ENCODE measurements at regions not wholly inside any gene's neighbourhood (a gene's known extent, or its start where the extent isn't known, plus 50 kb on each side); places are given as distances from the start of the nearest gene placed in this dataset.
"Not testable (repeated sequence)": the region's sequence is repeated elsewhere in the genome, so short reads cannot be mapped to it uniquely, and the experiment has no call there.

DNA sequence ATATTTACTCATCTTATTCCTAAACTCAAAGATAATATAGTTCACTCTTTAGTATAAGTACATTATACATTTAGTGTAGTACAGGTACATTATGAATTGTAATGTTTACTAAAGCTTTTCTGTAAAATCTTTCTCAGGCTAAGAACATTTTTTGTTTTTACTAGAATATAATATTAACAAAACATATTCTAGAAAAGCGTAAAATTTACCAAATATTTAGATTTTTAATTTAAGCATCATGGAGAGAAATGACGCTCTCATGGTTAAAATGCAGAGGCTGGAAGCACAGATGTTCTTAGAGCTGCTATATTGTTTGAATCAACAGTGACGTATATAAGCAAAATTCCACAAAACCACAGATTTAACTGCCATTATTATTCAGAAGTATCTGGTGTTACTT is 54.7 kb upstream of the NBPF15 start:
- POLR2A ChIA-PET; H3K36me3 ChIP-seq (ENCODE audit: control insufficient read depth in 1 of 2, insufficient read depth in 2 of 2, low read length in 2 of 2); H3K79me2 ChIP-seq (ENCODE audit: insufficient read depth, low read length); H3K4me3 ChIP-seq (replicated peaks in 1 of 2; ENCODE audit: low read depth in 1 of 2, low read length in 2 of 2); intact Hi-C loops (cut with micrococcal nuclease); H3K27ac ChIP-seq (ENCODE audit: low read depth, low read length); DNase-seq (ENCODE audit: low read depth, low spot score); ATAC-seq; BruUV-seq (replicated peaks); H3K27me3 ChIP-seq (ENCODE audit: insufficient read depth, low read length); H4K20me1 ChIP-seq (ENCODE audit: insufficient read depth); H3K9ac ChIP-seq (ENCODE audit: low read length); H2AFZ ChIP-seq (ENCODE audit: low read depth, low read length, poor library complexity, severe bottlenecking); H3K4me2 ChIP-seq (ENCODE audit: low read length); RAD21 ChIA-PET (ENCODE audit: low non-redundant PET in 1 of 2, low total read pairs in 2 of 2, uncharacterized antibody in 2 of 2, unreplicated experiment in 2 of 2); H3K9me2 ChIP-seq (ENCODE audit: insufficient read depth); CTCF ChIA-PET; H3K9me3 ChIP-seq (ENCODE audit: control insufficient read depth in 1 of 2, insufficient read depth in 1 of 2, low read depth in 1 of 2, low read length in 2 of 2); H3K4me1 ChIP-seq (ENCODE audit: control insufficient read depth in 1 of 2, insufficient read depth in 2 of 2, low read length in 2 of 2): not testable (repeated sequence)

GRCh38 chr1:144516906-144517305 is 55.4 kb upstream of the NBPF15 start:
- POLR2A ChIA-PET; H2AFZ ChIP-seq (ENCODE audit: low read depth, low read length, poor library complexity, severe bottlenecking); H3K36me3 ChIP-seq (ENCODE audit: control insufficient read depth in 1 of 2, insufficient read depth in 2 of 2, low read length in 2 of 2); BruUV-seq (replicated peaks); H3K9me2 ChIP-seq (ENCODE audit: insufficient read depth); CTCF ChIA-PET; H3K4me3 ChIP-seq (replicated peaks in 1 of 2; ENCODE audit: low read depth in 1 of 2, low read length in 2 of 2); H3K9ac ChIP-seq (ENCODE audit: low read length); RAD21 ChIA-PET (ENCODE audit: low non-redundant PET in 1 of 2, low total read pairs in 2 of 2, uncharacterized antibody in 2 of 2, unreplicated experiment in 2 of 2); H3K79me2 ChIP-seq (ENCODE audit: insufficient read depth, low read length); H3K4me2 ChIP-seq (ENCODE audit: low read length); ATAC-seq; H4K20me1 ChIP-seq (ENCODE audit: insufficient read depth); H3K9me3 ChIP-seq (ENCODE audit: control insufficient read depth in 1 of 2, insufficient read depth in 1 of 2, low read depth in 1 of 2, low read length in 2 of 2); H3K27ac ChIP-seq (ENCODE audit: low read depth, low read length); H3K27me3 ChIP-seq (ENCODE audit: insufficient read depth, low read length); DNase-seq (ENCODE audit: low read depth, low spot score); H3K4me1 ChIP-seq (ENCODE audit: control insufficient read depth in 1 of 2, insufficient read depth in 2 of 2, low read length in 2 of 2); intact Hi-C loops (cut with micrococcal nuclease): not testable (repeated sequence)

DNA sequence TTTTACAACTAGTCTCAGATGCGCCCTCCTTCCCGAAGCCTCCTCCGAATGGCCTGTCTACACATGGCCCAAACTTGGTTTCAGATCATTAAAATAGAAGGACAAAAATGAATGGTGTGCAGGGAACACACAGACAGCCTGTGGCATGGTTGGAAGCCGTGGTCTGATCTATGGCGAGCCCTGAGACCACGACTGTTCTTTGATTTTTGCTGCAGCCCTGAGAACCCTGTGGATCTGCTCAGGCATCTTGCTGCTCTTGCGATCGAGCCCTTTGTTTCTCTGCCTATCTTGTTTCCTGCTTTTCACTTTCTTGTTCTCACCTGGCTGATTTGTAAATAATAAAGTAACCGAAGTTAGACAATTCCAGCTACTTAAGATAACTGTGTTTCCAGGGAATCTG is 57.0 kb upstream of the NBPF15 start:
- H3K36me3 ChIP-seq (ENCODE audit: control insufficient read depth in 1 of 2, insufficient read depth in 2 of 2, low read length in 2 of 2); BruUV-seq (replicated peaks); H3K4me1 ChIP-seq (ENCODE audit: control insufficient read depth in 1 of 2, insufficient read depth in 2 of 2, low read length in 2 of 2); CTCF ChIA-PET; H3K4me3 ChIP-seq (replicated peaks in 1 of 2; ENCODE audit: low read depth in 1 of 2, low read length in 2 of 2); H3K27me3 ChIP-seq (ENCODE audit: insufficient read depth, low read length); POLR2A ChIA-PET; ATAC-seq; H2AFZ ChIP-seq (ENCODE audit: low read depth, low read length, poor library complexity, severe bottlenecking); H3K4me2 ChIP-seq (ENCODE audit: low read length); H3K79me2 ChIP-seq (ENCODE audit: insufficient read depth, low read length); intact Hi-C loops (cut with micrococcal nuclease); H4K20me1 ChIP-seq (ENCODE audit: insufficient read depth); H3K9me3 ChIP-seq (ENCODE audit: control insufficient read depth in 1 of 2, insufficient read depth in 1 of 2, low read depth in 1 of 2, low read length in 2 of 2); DNase-seq (ENCODE audit: low read depth, low spot score); H3K27ac ChIP-seq (ENCODE audit: low read depth, low read length); H3K9me2 ChIP-seq (ENCODE audit: insufficient read depth); RAD21 ChIA-PET (ENCODE audit: low non-redundant PET in 1 of 2, low total read pairs in 2 of 2, uncharacterized antibody in 2 of 2, unreplicated experiment in 2 of 2); H3K9ac ChIP-seq (ENCODE audit: low read length): not testable (repeated sequence)

DNA sequence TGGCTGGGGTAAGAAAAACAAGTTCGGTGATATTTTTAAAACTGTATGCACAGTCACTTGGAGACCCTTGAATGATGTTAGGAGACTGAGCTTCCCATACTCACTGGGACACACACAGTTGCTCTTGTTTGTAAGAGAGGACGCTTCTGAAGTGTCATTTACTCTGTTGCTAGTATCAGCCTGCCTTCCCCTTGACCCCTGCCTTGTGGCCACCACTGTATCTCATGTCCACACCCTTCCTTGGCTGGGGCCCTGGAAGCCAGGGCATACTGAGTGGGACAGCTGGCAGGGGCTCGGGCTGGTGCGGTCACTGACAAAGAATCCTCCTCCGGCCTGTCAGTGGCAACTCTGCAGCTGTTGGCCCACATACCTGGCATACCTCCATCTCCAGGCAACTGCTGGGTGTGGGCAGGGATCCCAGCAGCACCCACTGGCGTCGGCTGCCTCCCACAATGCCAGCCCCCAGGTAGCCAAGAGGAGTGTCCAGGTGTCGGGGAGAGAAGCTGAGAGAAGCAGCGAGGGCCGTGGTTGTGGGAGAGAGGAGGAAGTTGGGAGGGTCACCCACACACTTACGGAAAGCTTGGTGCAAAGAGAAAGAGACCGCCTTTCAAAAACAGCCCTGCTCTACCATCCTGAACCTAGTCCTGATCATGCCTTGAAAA is 58.2 kb upstream of the NBPF15 start:
- POLR2A ChIA-PET; ATAC-seq; H3K9me3 ChIP-seq (ENCODE audit: control insufficient read depth in 1 of 2, insufficient read depth in 1 of 2, low read depth in 1 of 2, low read length in 2 of 2); H3K27ac ChIP-seq (ENCODE audit: low read depth, low read length); H3K4me2 ChIP-seq (ENCODE audit: low read length); DNase-seq (ENCODE audit: low read depth, low spot score); H3K9me2 ChIP-seq (ENCODE audit: insufficient read depth); intact Hi-C loops (cut with micrococcal nuclease); BruUV-seq (replicated peaks); H2AFZ ChIP-seq (ENCODE audit: low read depth, low read length, poor library complexity, severe bottlenecking); RAD21 ChIA-PET (ENCODE audit: low non-redundant PET in 1 of 2, low total read pairs in 2 of 2, uncharacterized antibody in 2 of 2, unreplicated experiment in 2 of 2); H3K4me3 ChIP-seq (replicated peaks in 1 of 2; ENCODE audit: low read depth in 1 of 2, low read length in 2 of 2); H3K9ac ChIP-seq (ENCODE audit: low read length); CTCF ChIA-PET; H3K4me1 ChIP-seq (ENCODE audit: control insufficient read depth in 1 of 2, insufficient read depth in 2 of 2, low read length in 2 of 2); H4K20me1 ChIP-seq (ENCODE audit: insufficient read depth); H3K79me2 ChIP-seq (ENCODE audit: insufficient read depth, low read length); H3K27me3 ChIP-seq (ENCODE audit: insufficient read depth, low read length); H3K36me3 ChIP-seq (ENCODE audit: control insufficient read depth in 1 of 2, insufficient read depth in 2 of 2, low read length in 2 of 2): not testable (repeated sequence)

Measured in HCT116 (cell line).